Astrocyte of the spinal cord (primary cell): ENCODE measurements at regions not wholly inside any gene's neighbourhood (a gene's known extent, or its start where the extent isn't known, plus 50 kb on each side); places are given as distances from the start of the nearest gene placed in this dataset.

Experiments
- DNase-seq: peaks from one replicate; pipeline ENCODE4 v3.0.0; 2011; ENCODE audit warnings: low read depth, low spot score
- H3K4me3 ChIP-seq: 2 replicates; pipeline ENCODE4 v1.5.1; 2011; ENCODE audit warnings: low read depth, mild to moderate bottlenecking, low read length, moderate library complexity
- CTCF ChIP-seq: IDR thresholded peaks from 2 replicates; pipeline ENCODE4 v1.5.1; 2012; ENCODE audit warnings: low read depth, mild to moderate bottlenecking, low read length, inconsistent platforms
- in situ Hi-C: cut with HindIII; loops from 2 replicates; pipeline ENCODE4 v1.10.0; 2017; ENCODE audit warnings: low sequenced_read_pairs

DNA sequence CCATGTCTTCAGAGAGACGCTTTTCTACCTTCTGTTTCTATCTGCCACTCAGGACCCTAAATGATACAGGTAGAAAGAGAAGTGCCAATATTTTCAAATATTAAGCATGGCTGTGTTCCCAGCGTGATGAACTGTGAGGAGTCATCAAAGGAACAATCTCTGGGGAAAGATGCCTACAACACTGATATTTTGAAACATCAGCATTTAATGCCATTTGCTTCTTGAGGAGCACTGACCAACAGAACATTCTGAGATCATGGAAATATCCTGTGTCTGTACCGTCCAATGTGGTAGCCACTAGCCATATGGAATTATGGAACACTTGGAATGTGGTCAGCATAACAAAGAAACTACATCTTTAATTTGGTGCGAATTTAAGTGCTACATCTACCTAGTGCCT lies 117.9 kb upstream of the COL6A5 start:
- DNase-seq, result no peak
- TF ChIP-seq CTCF, result no peak
- H3K4me3 ChIP-seq, result no peak overlapping the region
- in situ Hi-C loops, result no loop called here

- in situ Hi-C loops, result no loop called here
- H3K4me3 ChIP-seq, result no peak overlapping the region
- no peak for DNase-seq
- TF ChIP-seq CTCF, result no peak
Observed at GRCh38 chr3:130242850-130243569, 102.5 kb upstream of the COL6A5 start.

DNA sequence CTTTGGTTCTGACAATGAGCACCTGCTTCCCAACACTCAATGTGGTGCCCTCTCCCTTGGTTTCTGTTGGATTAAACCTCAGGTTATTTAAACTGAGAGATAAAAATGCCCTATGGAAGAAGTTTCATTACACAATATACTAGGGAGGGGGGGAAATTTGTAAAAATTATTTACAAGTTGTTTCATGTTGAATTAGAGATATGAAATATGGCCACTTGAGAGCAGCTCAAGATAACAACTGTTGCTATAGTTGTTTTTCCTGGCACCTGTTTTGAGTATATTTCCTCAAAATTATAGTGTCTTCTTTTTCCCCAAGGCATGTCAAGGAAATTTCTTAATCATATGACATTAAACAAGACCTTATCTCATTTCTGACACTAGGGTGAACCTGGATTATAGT lies 101.7 kb upstream of the COL6A5 start:
- in situ Hi-C loops, result no loop called here
- no peak overlapping the region for H3K4me3 ChIP-seq
- TF ChIP-seq CTCF, result no peak
- no peak for DNase-seq

DNA sequence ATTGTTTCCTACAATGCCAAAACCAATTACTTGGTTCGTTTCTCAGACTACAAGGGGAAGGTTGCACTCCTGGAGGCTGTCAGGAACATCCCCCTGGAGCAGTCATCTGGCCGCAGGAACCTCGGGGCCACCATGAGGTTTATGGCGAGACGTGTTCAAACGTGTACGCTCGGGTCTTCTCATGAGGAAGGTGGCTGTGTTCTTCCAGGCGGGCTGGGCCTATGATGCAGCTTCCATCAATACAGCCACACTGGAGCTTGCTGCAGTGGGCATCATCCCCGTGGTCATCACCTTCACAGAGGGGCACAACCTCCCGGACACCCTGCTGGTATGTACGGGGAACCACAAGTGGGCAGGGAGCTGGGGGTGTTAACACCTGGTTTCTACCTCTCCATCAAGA lies 94.5 kb upstream of the COL6A5 start:
- H3K4me3 ChIP-seq, result no peak overlapping the region
- in situ Hi-C loops, result no loop called here
- TF ChIP-seq CTCF, result no peak
- no peak for DNase-seq

DNA sequence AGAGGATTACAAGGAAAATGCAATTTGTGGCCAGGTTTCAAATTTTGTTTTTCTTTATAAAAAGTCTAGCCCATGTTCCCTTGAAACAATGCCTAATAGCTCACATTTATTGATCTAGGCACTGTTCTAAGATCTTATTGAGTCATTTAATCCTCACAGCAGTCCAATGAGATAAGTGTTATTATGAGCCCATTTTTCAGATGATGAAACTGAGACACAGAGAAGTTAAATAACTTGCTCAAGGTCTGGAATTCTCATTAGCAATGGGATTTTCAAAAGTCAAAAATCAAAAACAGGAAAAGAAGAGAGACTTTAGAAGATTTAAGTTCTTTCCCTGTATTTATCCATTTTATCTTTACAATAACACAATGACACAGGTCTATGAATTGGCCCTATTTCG lies 90.0 kb upstream of the COL6A5 start:
- H3K4me3 ChIP-seq, result no peak overlapping the region
- no peak for TF ChIP-seq CTCF
- in situ Hi-C loops, result no loop called here
- DNase-seq, result no peak

DNA sequence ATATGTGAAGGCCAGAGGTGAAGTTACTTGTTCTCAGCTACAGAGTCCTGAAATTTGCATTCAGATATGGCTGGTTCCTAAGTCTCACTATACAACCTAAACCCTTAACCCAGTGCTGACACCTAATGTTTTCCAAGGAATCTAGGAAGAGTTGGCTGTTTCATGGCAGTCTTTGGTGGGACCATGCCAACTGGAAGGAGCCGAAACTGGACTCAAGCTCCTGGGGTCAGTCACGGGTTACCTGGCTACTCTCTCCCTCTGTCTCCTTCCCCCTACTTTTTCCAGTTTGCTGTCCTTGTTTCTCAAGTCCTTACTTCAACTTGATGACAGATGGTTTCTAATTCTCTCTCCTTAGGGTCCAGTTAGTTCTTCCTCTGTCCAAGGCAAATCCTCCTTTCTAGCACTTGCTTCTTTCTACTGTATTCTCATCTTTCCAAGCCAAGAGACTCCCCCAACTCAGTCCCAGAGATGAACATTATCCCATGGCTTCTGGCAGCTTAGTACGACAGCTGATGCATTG lies 88.6 kb upstream of the COL6A5 start:
- in situ Hi-C loops, result no loop called here
- no peak for DNase-seq
- TF ChIP-seq CTCF, result no peak
- H3K4me3 ChIP-seq, result no peak overlapping the region

- no peak for DNase-seq
- in situ Hi-C loops, result no loop called here
Observed at GRCh38 chr3:130258532-130258952, 86.9 kb upstream of the COL6A5 start.

More at GRCh38 chr3:130258532-130258952, 86.9 kb upstream of the COL6A5 start:
- no peak for TF ChIP-seq CTCF
- no peak overlapping the region for H3K4me3 ChIP-seq
